GM12878 (cell line): ENCODE measurements at regions not wholly inside any gene's neighbourhood (a gene's known extent, or its start where the extent isn't known, plus 50 kb on each side); places are given as distances from the start of the nearest gene placed in this dataset.

Experiments used
- CTCF ChIP-seq, 3 experiments: IDR thresholded peaks in 2 of 3; conservative IDR thresholded peaks in 1 of 3; 2 replicates each; pipeline ENCODE4 v1.5.1; 2011; ENCODE audit warnings: low read depth in 3 of 3, low read length in 3 of 3, mild to moderate bottlenecking in 3 of 3, control low read depth in 2 of 3, moderate library complexity in 2 of 3, inconsistent platforms in 1 of 3, mixed read lengths in 1 of 3; ENCODE audit not compliant: control insufficient read depth in 2 of 3, insufficient read depth in 1 of 3; ENCODE audit errors: extremely low read depth in 1 of 3
- STAT3 ChIP-seq: IDR thresholded peaks from 2 replicates; pipeline ENCODE4 v1.6.1; 2011; ENCODE audit warnings: low read depth, low read length, improper control_type of control experiment

- TF ChIP-seq STAT3 = no peak
- no peak for TF ChIP-seq CTCF (IDR thresholded peaks at IDR 0.05 in 2 of 3, conservative IDR thresholded peaks at IDR 0.05 in 1 of 3; ENCODE audit: control insufficient read depth in 2 of 3, extremely low read depth in 1 of 3, insufficient read depth in 1 of 3, low read depth in 3 of 3, low read length in 3 of 3)
These were observed 187.7 kb upstream of the KCNN2 start for GRCh38 chr5:114174131-114174530.
